Erythroblast (primary cell): ENCODE measurements at regions not wholly inside any gene's neighbourhood (a gene's known extent, or its start where the extent isn't known, plus 50 kb on each side); places are given as distances from the start of the nearest gene placed in this dataset.

Experiments
- GATA1 ChIP-seq: IDR thresholded peaks from 2 replicates; pipeline ENCODE4 v1.6.1; 2011; ENCODE audit warnings: low read depth, mild to moderate bottlenecking, control low read depth, low read length, moderate library complexity
- POLR2A ChIP-seq: IDR thresholded peaks from 2 replicates; pipeline ENCODE4 v1.6.1; 2011; ENCODE audit warnings: mild to moderate bottlenecking, low read length

GRCh38 chr1:187054862-187055757, 226.4 kb downstream of the PLA2G4A start:
- TF ChIP-seq POLR2A (no peak), GATA1 (no peak)
